Activated naive CD8-positive, alpha-beta T cell treated with anti-CD3 and anti-CD28 coated beads for 36 hours (primary cell): ENCODE measurements at regions not wholly inside any gene's neighbourhood (a gene's known extent, or its start where the extent isn't known, plus 50 kb on each side); places are given as distances from the start of the nearest gene placed in this dataset.

Source experiments
- DNase-seq: peaks from one replicate; pipeline ENCODE4 v3.0.0; 2021
- H3K27ac Mint-ChIP-seq: one replicate; pipeline ENCODE4 v1.8.0; 2022; ENCODE audit warnings: mild to moderate bottlenecking, moderate library complexity, mixed read lengths
- H3K27me3 Mint-ChIP-seq: one replicate; pipeline ENCODE4 v1.8.0; 2022; ENCODE audit warnings: mild to moderate bottlenecking, mixed read lengths
- H3K36me3 Mint-ChIP-seq: one replicate; pipeline ENCODE4 v1.8.0; 2021; ENCODE audit warnings: mild to moderate bottlenecking, mixed read lengths
- H3K4me1 Mint-ChIP-seq: one replicate; pipeline ENCODE4 v1.8.0; 2021; ENCODE audit warnings: mixed read lengths
- H3K4me3 Mint-ChIP-seq: one replicate; pipeline ENCODE4 v1.8.0; 2022; ENCODE audit warnings: mild to moderate bottlenecking, moderate library complexity, mixed read lengths
- H3K9me3 Mint-ChIP-seq: one replicate; pipeline ENCODE4 v1.8.0; 2022; ENCODE audit warnings: mixed read lengths

GRCh38 chr18:73981796-73982195 is 165.8 kb downstream of the FBXO15 start:
- Mint-ChIP-seq H3K36me3 (no peaks in the 10 kb centered on the region), H3K27ac (no peak overlapping the region), H3K4me3 (no peak overlapping the region), H3K9me3 (no peaks in the 10 kb centered on the region), H3K27me3 (peaks cover 4% of the 10 kb centered on the region), H3K4me1 (no peaks in the 10 kb centered on the region)
- DNase-seq, result no peak

GRCh38 chr18:73980289-73980979 is 167.2 kb downstream of the FBXO15 start:
- Mint-ChIP-seq H3K36me3 (no peaks in the 10 kb centered on the region), H3K9me3 (no peaks in the 10 kb centered on the region), H3K4me1 (peaks cover 1% of the 10 kb centered on the region), H3K27me3 (peaks cover 4% of the 10 kb centered on the region), H3K4me3 (no peak overlapping the region), H3K27ac (no peak overlapping the region)
- DNase-seq, result no peak

- Mint-ChIP-seq H3K27me3 (peaks cover 4% of the 10 kb centered on the region), H3K4me1 (peaks cover 8% of the 10 kb centered on the region), H3K36me3 (no peaks in the 10 kb centered on the region), H3K4me3 (no peak overlapping the region), H3K9me3 (no peaks in the 10 kb centered on the region), H3K27ac (no peak overlapping the region)
- no peak for DNase-seq
Observed at GRCh38 chr18:73979742-73980141, 167.9 kb downstream of the FBXO15 start.

- Mint-ChIP-seq H3K36me3 (no peaks in the 10 kb centered on the region), H3K4me3 (no peak overlapping the region), H3K27ac (no peak overlapping the region), H3K9me3 (no peaks in the 10 kb centered on the region), H3K27me3 (peaks cover 20% of the 10 kb centered on the region), H3K4me1 (peaks cover 10% of the 10 kb centered on the region)
- DNase-seq, result no peak
Observed at GRCh38 chr18:73976433-73976832, 171.2 kb downstream of the FBXO15 start.

GRCh38 chr18:73975266-73975665 is 172.4 kb downstream of the FBXO15 start:
- Mint-ChIP-seq H3K27ac (no peak overlapping the region), H3K4me3 (no peak overlapping the region), H3K27me3 (peaks cover 17% of the 10 kb centered on the region)

GRCh38 chr18:73973972-73974371 is 173.7 kb downstream of the FBXO15 start:
- no peak for DNase-seq
- H3K27ac Mint-ChIP-seq, result no peak overlapping the region
- no peaks in the 10 kb centered on the region for H3K9me3 Mint-ChIP-seq
- no peak overlapping the region for H3K4me3 Mint-ChIP-seq
- peaks cover 10% of the 10 kb centered on the region for H3K4me1 Mint-ChIP-seq
- no peaks in the 10 kb centered on the region for H3K36me3 Mint-ChIP-seq
- H3K27me3 Mint-ChIP-seq, result peaks cover 16% of the 10 kb centered on the region

More at GRCh38 chr18:73975266-73975665, 172.4 kb downstream of the FBXO15 start:
- Mint-ChIP-seq H3K9me3 (no peaks in the 10 kb centered on the region), H3K4me1 (peaks cover 10% of the 10 kb centered on the region), H3K36me3 (no peaks in the 10 kb centered on the region)
- DNase-seq, result peak; percentile 37

- no peaks in the 10 kb centered on the region for H3K27me3 Mint-ChIP-seq
- H3K4me1 Mint-ChIP-seq, result no peaks in the 10 kb centered on the region
- H3K4me3 Mint-ChIP-seq, result no peak overlapping the region
- DNase-seq, result no peak
- H3K27ac Mint-ChIP-seq, result no peak overlapping the region
- peaks cover 3% of the 10 kb centered on the region for H3K36me3 Mint-ChIP-seq
- peaks cover 3% of the 10 kb centered on the region for H3K9me3 Mint-ChIP-seq
Observed at GRCh38 chr18:73966954-73967353, 180.7 kb downstream of the FBXO15 start.

GRCh38 chr18:73962256-73962655 is 185.4 kb downstream of the FBXO15 start:
- no peak overlapping the region for H3K27ac Mint-ChIP-seq
- H3K9me3 Mint-ChIP-seq, result peaks cover 3% of the 10 kb centered on the region
- H3K27me3 Mint-ChIP-seq, result peaks cover 5% of the 10 kb centered on the region
- H3K36me3 Mint-ChIP-seq, result peaks cover 3% of the 10 kb centered on the region
- no peaks in the 10 kb centered on the region for H3K4me1 Mint-ChIP-seq
- H3K4me3 Mint-ChIP-seq, result no peak overlapping the region
- no peak for DNase-seq

- peaks cover 5% of the 10 kb centered on the region for H3K27me3 Mint-ChIP-seq
- H3K4me3 Mint-ChIP-seq, result no peak overlapping the region
- H3K27ac Mint-ChIP-seq, result no peak overlapping the region
- peaks cover 3% of the 10 kb centered on the region for H3K9me3 Mint-ChIP-seq
- peaks cover 3% of the 10 kb centered on the region for H3K36me3 Mint-ChIP-seq
- no peaks in the 10 kb centered on the region for H3K4me1 Mint-ChIP-seq
- DNase-seq, result no peak
Observed at GRCh38 chr18:73961804-73962203, 185.8 kb downstream of the FBXO15 start.

- Mint-ChIP-seq H3K9me3 (no peaks in the 10 kb centered on the region), H3K4me3 (no peak overlapping the region), H3K36me3 (no peaks in the 10 kb centered on the region), H3K27ac (no peak overlapping the region), H3K27me3 (peaks cover 15% of the 10 kb centered on the region), H3K4me1 (peaks cover under 1% of the 10 kb centered on the region)
- no peak for DNase-seq
Observed at GRCh38 chr18:73959352-73959751, 188.3 kb downstream of the FBXO15 start.

GRCh38 chr18:73954268-73954667 is 193.4 kb downstream of the FBXO15 start:
- H3K4me3 Mint-ChIP-seq, result no peak overlapping the region
- no peak overlapping the region for H3K27ac Mint-ChIP-seq
- H3K9me3 Mint-ChIP-seq, result no peaks in the 10 kb centered on the region
- peaks cover under 1% of the 10 kb centered on the region for H3K36me3 Mint-ChIP-seq
- H3K27me3 Mint-ChIP-seq, result peaks cover 17% of the 10 kb centered on the region
- DNase-seq, result no peak
- H3K4me1 Mint-ChIP-seq, result peaks cover 9% of the 10 kb centered on the region

GRCh38 chr18:73952296-73952946 is 195.2 kb downstream of the FBXO15 start:
- Mint-ChIP-seq H3K36me3 (peaks cover 1% of the 10 kb centered on the region), H3K9me3 (no peaks in the 10 kb centered on the region), H3K27me3 (peaks cover 13% of the 10 kb centered on the region), H3K4me1 (peaks cover 11% of the 10 kb centered on the region), H3K4me3 (no peak overlapping the region), H3K27ac (no peak overlapping the region)
- no peak for DNase-seq

- peaks cover 1% of the 10 kb centered on the region for H3K36me3 Mint-ChIP-seq
- DNase-seq, result no peak
- H3K4me1 Mint-ChIP-seq, result peaks cover 11% of the 10 kb centered on the region
- no peak overlapping the region for H3K4me3 Mint-ChIP-seq
- no peak overlapping the region for H3K27ac Mint-ChIP-seq
- no peaks in the 10 kb centered on the region for H3K9me3 Mint-ChIP-seq
- H3K27me3 Mint-ChIP-seq, result peaks cover 7% of the 10 kb centered on the region
Observed at GRCh38 chr18:73950116-73950700, 197.4 kb downstream of the FBXO15 start.

- peak overlapping the region; percentile 16 for H3K27ac Mint-ChIP-seq
- H3K36me3 Mint-ChIP-seq, result peaks cover 1% of the 10 kb centered on the region
- H3K27me3 Mint-ChIP-seq, result no peaks in the 10 kb centered on the region
- no peaks in the 10 kb centered on the region for H3K9me3 Mint-ChIP-seq
- peaks cover 9% of the 10 kb centered on the region for H3K4me1 Mint-ChIP-seq
- no peak for DNase-seq
- no peak overlapping the region for H3K4me3 Mint-ChIP-seq
Observed at GRCh38 chr18:73948497-73948896, 199.1 kb downstream of the FBXO15 start.

GRCh38 chr18:73948084-73948483 is 199.6 kb downstream of the FBXO15 start:
- no peaks in the 10 kb centered on the region for H3K27me3 Mint-ChIP-seq
- no peaks in the 10 kb centered on the region for H3K9me3 Mint-ChIP-seq
- H3K36me3 Mint-ChIP-seq, result peaks cover 1% of the 10 kb centered on the region
- DNase-seq, result no peak
- H3K4me3 Mint-ChIP-seq, result no peak overlapping the region
- H3K4me1 Mint-ChIP-seq, result peaks cover 9% of the 10 kb centered on the region
- peak overlapping the region; percentile 16 for H3K27ac Mint-ChIP-seq
